ENCODE measurements at regions not wholly inside any gene's neighbourhood (a gene's known extent, or its start where the extent isn't known, plus 50 kb on each side); places are given as distances from the start of the nearest gene placed in this dataset.

DNA sequence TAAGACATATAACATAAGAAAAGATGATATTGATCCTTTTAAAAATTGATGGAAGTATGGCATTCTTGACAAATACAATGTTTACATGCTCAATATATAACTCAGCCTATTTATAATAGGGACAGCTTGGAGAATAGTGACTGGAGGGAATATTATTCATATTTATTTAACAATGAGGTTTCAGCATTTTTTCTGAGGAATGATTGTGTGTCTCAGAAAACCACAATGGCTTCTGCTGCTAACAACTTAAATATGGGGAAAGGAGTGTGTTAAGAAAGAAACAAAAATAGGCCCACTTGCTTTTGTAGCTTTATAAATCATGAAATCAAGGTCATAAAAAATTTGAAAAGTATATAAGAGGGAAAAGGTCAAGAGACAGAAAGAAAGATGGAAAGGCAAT is 163.2 kb upstream of the TBX18 start:
- Mint-ChIP-seq H3K27ac (no peak overlapping the region), H3K27me3 (ENCODE audit: low read depth) (no peaks in the 10 kb centered on the region), H3K4me3 (no peak overlapping the region), H3K4me1 (peaks cover 6% of the 10 kb centered on the region), H3K9me3 (no peaks in the 10 kb centered on the region), H3K36me3 (no peaks in the 10 kb centered on the region)
- DNase-seq (ENCODE audit: low spot score) (no peak), ATAC-seq (no peak)
- ChIA-PET POLR2A (no interaction called here), CTCF (no interaction called here)
- TF ChIP-seq USF1 (CRISPR knock-in tag; IDR thresholded peaks at IDR 0.05) = no peak
- TF ChIP-seq SMAD4 (CRISPR knock-in tag; IDR thresholded peaks at IDR 0.05) = no peak
- TF ChIP-seq, protein P1, sequence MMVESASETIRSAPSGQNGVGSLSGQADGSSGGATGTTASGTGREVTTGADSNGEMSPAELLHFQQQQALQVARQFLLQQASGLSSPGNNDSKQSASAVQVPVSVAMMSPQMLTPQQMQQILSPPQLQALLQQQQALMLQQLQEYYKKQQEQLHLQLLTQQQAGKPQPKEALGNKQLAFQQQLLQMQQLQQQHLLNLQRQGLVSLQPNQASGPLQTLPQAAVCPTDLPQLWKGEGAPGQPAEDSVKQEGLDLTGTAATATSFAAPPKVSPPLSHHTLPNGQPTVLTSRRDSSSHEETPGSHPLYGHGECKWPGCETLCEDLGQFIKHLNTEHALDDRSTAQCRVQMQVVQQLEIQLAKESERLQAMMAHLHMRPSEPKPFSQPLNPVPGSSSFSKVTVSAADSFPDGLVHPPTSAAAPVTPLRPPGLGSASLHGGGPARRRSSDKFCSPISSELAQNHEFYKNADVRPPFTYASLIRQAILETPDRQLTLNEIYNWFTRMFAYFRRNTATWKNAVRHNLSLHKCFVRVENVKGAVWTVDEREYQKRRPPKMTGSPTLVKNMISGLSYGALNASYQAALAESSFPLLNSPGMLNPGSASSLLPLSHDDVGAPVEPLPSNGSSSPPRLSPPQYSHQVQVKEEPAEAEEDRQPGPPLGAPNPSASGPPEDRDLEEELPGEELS (CRISPR knock-in tag; IDR thresholded peaks at IDR 0.05) = no peak
- TF ChIP-seq ZNF396 (CRISPR knock-in tag; IDR thresholded peaks at IDR 0.05; ENCODE audit: borderline replicate concordance) = no peak
- TF ChIP-seq ETV6 (CRISPR knock-in tag; IDR thresholded peaks at IDR 0.05) = no peak
- TF ChIP-seq ZNF263 (CRISPR knock-in tag; IDR thresholded peaks at IDR 0.05; ENCODE audit: low read depth) = no peak
- TF ChIP-seq CREB1 (CRISPR knock-in tag; IDR thresholded peaks at IDR 0.05) = no peak
- no peak for TF ChIP-seq ELF4 (CRISPR knock-in tag; IDR thresholded peaks at IDR 0.05; ENCODE audit: low read depth)
- no peak for TF ChIP-seq FOXP1 (CRISPR knock-in tag; IDR thresholded peaks at IDR 0.05; ENCODE audit: borderline replicate concordance)
- no peak for TF ChIP-seq NR1H2 (CRISPR knock-in tag; IDR thresholded peaks at IDR 0.05)
- no peak for TF ChIP-seq SP1 (CRISPR knock-in tag; conservative IDR thresholded peaks at IDR 0.05)
- no peak for TF ChIP-seq NR3C1 (CRISPR knock-in tag; conservative IDR thresholded peaks at IDR 0.05; ENCODE audit: low read depth)
- TF ChIP-seq, protein P2, sequence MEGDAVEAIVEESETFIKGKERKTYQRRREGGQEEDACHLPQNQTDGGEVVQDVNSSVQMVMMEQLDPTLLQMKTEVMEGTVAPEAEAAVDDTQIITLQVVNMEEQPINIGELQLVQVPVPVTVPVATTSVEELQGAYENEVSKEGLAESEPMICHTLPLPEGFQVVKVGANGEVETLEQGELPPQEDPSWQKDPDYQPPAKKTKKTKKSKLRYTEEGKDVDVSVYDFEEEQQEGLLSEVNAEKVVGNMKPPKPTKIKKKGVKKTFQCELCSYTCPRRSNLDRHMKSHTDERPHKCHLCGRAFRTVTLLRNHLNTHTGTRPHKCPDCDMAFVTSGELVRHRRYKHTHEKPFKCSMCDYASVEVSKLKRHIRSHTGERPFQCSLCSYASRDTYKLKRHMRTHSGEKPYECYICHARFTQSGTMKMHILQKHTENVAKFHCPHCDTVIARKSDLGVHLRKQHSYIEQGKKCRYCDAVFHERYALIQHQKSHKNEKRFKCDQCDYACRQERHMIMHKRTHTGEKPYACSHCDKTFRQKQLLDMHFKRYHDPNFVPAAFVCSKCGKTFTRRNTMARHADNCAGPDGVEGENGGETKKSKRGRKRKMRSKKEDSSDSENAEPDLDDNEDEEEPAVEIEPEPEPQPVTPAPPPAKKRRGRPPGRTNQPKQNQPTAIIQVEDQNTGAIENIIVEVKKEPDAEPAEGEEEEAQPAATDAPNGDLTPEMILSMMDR (IDR thresholded peaks at IDR 0.05) = no peak
- TF ChIP-seq ZNF671 (CRISPR knock-in tag; IDR thresholded peaks at IDR 0.05) = no peak
- no peak for TF ChIP-seq JAZF1 (CRISPR knock-in tag; IDR thresholded peaks at IDR 0.05)
- no peak for TF ChIP-seq ESRRA (CRISPR knock-in tag; IDR thresholded peaks at IDR 0.05; ENCODE audit: borderline replicate concordance)

GRCh38 chr6:84926189-84927155 is 162.1 kb upstream of the TBX18 start:
- CTCF ChIA-PET = no interaction called here
- H3K9me3 Mint-ChIP-seq = no peaks in the 10 kb centered on the region
- ATAC-seq = no peak

More at GRCh38 chr6:84926189-84927155, 162.1 kb upstream of the TBX18 start:
- Mint-ChIP-seq H3K27me3 (ENCODE audit: low read depth) (no peaks in the 10 kb centered on the region), H3K27ac (peak overlapping the region; percentile 38; the same call in 1 of the 2 replicates), H3K36me3 (no peaks in the 10 kb centered on the region), H3K4me1 (peaks cover 9% of the 10 kb centered on the region), H3K4me3 (no peak overlapping the region)
- DNase-seq (ENCODE audit: low spot score) = no peak
- TF ChIP-seq MAX (CRISPR knock-in tag; IDR thresholded peaks at IDR 0.05) (no peak), FOXP1 (CRISPR knock-in tag; IDR thresholded peaks at IDR 0.05; ENCODE audit: borderline replicate concordance) (no peak), TEAD1 (CRISPR knock-in tag; IDR thresholded peaks at IDR 0.05) (no peak), PRRX2 (CRISPR knock-in tag; IDR thresholded peaks at IDR 0.05) (no peak), IRF1 (CRISPR knock-in tag; IDR thresholded peaks at IDR 0.05) (no peak), ZNF219 (CRISPR knock-in tag; IDR thresholded peaks at IDR 0.05; ENCODE audit: borderline replicate concordance) (no peak), USF1 (CRISPR knock-in tag; IDR thresholded peaks at IDR 0.05) (no peak), OVOL2 (CRISPR knock-in tag; IDR thresholded peaks at IDR 0.05; ENCODE audit: borderline replicate concordance) (no peak)
- TF ChIP-seq, protein P3, sequence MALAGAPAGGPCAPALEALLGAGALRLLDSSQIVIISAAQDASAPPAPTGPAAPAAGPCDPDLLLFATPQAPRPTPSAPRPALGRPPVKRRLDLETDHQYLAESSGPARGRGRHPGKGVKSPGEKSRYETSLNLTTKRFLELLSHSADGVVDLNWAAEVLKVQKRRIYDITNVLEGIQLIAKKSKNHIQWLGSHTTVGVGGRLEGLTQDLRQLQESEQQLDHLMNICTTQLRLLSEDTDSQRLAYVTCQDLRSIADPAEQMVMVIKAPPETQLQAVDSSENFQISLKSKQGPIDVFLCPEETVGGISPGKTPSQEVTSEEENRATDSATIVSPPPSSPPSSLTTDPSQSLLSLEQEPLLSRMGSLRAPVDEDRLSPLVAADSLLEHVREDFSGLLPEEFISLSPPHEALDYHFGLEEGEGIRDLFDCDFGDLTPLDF (CRISPR knock-in tag; IDR thresholded peaks at IDR 0.05) = no peak
- POLR2A ChIA-PET = no interaction called here

Measured in WTC11 (cell line).